ENCODE measurements at regions not wholly inside any gene's neighbourhood (a gene's known extent, or its start where the extent isn't known, plus 50 kb on each side); places are given as distances from the start of the nearest gene placed in this dataset.

GRCh38 chr6:134680433-134680832 lies 269.5 kb downstream of the ALDH8A1 start:
- TF ChIP-seq TCF12 (IDR thresholded peaks at IDR 0.05; ENCODE audit: low read depth, low read length) (no peak), ZNF274 (IDR thresholded peaks at IDR 0.05; ENCODE audit: borderline replicate concordance, extremely low read depth, low read length) (no peak), USF2 (IDR thresholded peaks at IDR 0.05; ENCODE audit: low read length) (no peak), CTCF (IDR thresholded peaks at IDR 0.05; ENCODE audit: control extremely low read depth in 1 of 3, insufficient read depth in 1 of 3, low read depth in 1 of 3, low read length in 3 of 3) (no peak), MAFK (IDR thresholded peaks at IDR 0.05; ENCODE audit: low read depth, low read length) (no peak), EP300 (IDR thresholded peaks at IDR 0.05; ENCODE audit: borderline replicate concordance in 1 of 2, low read depth in 2 of 2, low read length in 2 of 2) (no peak), YY1 (IDR thresholded peaks at IDR 0.05; ENCODE audit: low read depth, low read length) (no peak), POLR2A (IDR thresholded peaks at IDR 0.05; ENCODE audit: control extremely low read depth in 1 of 2, low read depth in 2 of 2, low read length in 2 of 2) (no peak), CHD2 (IDR thresholded peaks at IDR 0.05; ENCODE audit: low read length) (no peak), POLR2AphosphoS5 (IDR thresholded peaks at IDR 0.05; ENCODE audit: low read depth, low read length) (no peak)
